GM12865 (cell line): ENCODE measurements at regions not wholly inside any gene's neighbourhood (a gene's known extent, or its start where the extent isn't known, plus 50 kb on each side); places are given as distances from the start of the nearest gene placed in this dataset.
A peak's percentile ranks its signal among the peaks of the same experiment; 100 is the strongest.
"Not testable (repeated sequence)": the region's sequence is repeated elsewhere in the genome, so short reads cannot be mapped to it uniquely, and the experiment has no call there.

Experiments
- DNase-seq: peaks from one replicate; pipeline ENCODE4 v3.0.0; 2010; ENCODE audit warnings: low read depth
- H3K4me3 ChIP-seq: 2 replicates; pipeline ENCODE4 v1.5.1; 2011; ENCODE audit warnings: mild to moderate bottlenecking, low read depth, low read length, control low read depth
- TF ChIP-seq, protein P1 (sequence below): IDR thresholded peaks from 2 replicates; pipeline ENCODE4 v1.5.1; 2011; ENCODE audit warnings: low read length, control low read depth, low read depth, inconsistent platforms; ENCODE audit not compliant: insufficient read depth; ENCODE audit errors: missing control alignments

DNA sequence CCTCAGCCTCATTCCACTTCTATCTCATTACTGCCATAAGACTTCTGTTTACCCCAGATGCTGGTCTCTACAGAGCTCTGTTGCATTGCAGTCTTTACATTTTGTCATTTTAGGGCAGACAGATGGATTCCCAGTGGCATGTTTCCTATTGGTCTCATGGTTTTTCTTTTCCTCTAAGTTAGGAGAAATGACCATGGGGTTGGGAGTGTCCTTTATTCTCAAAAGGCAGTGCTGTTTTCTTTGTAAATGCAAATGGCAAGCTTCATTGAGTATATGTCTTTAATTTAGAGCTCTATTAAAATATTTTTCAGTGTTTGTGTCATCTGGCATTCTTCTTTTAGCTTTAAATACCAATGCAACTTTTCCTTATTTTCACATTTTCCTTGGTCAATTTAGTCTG is 57.0 kb downstream of the MSTN start:
- DNase-seq, result no peak
- no peak overlapping the region for H3K4me3 ChIP-seq

DNA sequence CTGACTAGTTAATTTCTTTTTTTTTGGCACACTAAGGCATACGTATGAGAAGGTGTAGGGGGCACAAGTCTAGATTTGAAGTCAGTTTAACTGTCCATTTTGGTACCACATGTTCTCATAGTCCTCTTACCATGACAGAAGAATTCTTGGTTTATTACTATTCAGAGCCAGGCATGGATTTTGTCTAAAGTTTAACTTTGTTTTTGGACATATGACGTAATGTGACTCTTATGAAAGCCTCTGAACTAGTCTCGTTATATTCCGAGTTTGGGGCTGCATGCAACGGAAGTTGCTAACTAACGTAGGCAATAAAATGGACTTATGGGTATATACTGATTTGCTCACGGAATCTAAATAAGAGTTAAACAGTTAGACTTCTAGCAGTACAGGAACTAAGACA is 62.9 kb downstream of the MSTN start:
- DNase-seq, result no peak
- TF ChIP-seq, protein P1, sequence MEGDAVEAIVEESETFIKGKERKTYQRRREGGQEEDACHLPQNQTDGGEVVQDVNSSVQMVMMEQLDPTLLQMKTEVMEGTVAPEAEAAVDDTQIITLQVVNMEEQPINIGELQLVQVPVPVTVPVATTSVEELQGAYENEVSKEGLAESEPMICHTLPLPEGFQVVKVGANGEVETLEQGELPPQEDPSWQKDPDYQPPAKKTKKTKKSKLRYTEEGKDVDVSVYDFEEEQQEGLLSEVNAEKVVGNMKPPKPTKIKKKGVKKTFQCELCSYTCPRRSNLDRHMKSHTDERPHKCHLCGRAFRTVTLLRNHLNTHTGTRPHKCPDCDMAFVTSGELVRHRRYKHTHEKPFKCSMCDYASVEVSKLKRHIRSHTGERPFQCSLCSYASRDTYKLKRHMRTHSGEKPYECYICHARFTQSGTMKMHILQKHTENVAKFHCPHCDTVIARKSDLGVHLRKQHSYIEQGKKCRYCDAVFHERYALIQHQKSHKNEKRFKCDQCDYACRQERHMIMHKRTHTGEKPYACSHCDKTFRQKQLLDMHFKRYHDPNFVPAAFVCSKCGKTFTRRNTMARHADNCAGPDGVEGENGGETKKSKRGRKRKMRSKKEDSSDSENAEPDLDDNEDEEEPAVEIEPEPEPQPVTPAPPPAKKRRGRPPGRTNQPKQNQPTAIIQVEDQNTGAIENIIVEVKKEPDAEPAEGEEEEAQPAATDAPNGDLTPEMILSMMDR, result no peak
- H3K4me3 ChIP-seq, result no peak overlapping the region

More for the DNA sequence above, 57.0 kb downstream of the MSTN start:
- TF ChIP-seq, protein P1, result no peak

GRCh38 chr2:189998665-189999064 is 63.9 kb downstream of the MSTN start:
- not testable (repeated sequence) for H3K4me3 ChIP-seq, DNase-seq

DNA sequence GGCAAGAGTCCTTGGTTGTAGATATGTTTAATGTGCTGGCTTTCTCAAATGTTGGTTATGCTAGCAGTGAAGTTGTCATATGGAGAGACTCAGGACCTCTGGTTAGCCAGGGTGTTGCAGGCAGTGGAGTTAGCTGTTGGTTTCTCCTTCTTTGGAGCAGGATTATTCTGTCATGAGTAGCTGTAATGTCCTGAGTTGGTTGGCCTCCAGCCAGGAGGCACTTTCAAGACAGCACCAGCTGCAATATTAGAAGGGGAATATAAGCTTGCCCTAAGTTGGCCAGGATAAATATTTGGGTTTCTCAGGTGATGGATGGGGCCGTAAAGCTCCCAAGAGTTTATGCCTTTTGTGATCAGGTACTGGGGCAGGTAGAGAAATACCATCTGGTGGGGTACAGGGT is 65.5 kb downstream of the MSTN start:
- TF ChIP-seq, protein P1, result no peak
- DNase-seq, result no peak
- H3K4me3 ChIP-seq, result no peak overlapping the region

DNA sequence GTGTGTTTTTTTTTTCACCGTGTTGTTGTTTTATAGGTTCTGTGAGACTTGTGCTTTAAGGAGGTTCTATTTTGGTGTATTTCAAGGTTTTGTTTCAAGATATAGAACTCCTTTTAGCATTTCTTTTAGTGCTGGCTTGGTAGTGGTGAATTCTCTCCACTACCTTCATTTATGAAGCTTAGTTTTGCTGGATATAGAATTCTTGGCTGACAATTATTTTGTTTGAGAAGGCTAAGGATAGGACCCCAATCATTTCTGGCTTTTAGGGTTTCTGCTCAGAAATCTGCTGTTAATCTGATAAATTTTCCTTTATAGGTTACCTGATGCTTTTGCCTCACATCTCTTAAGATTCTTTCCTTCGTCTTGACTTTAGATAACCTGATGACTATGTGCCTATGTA is 66.8 kb downstream of the MSTN start:
- H3K4me3 ChIP-seq, result no peak overlapping the region
- TF ChIP-seq, protein P1, result no peak
- no peak for DNase-seq

GRCh38 chr2:189982780-189983394 is 79.6 kb downstream of the MSTN start:
- TF ChIP-seq, protein P1, result peak; percentile 31
- no peak overlapping the region for H3K4me3 ChIP-seq
- peak; percentile 13 for DNase-seq

- H3K4me3 ChIP-seq, result no peak overlapping the region
- DNase-seq, result no peak
- TF ChIP-seq, protein P1, result no peak
Observed at GRCh38 chr2:189982087-189982486, 80.4 kb downstream of the MSTN start.

GRCh38 chr2:189976488-189976887 is 86.0 kb downstream of the MSTN start:
- not testable (repeated sequence) for DNase-seq, H3K4me3 ChIP-seq
